ENCODE measurements at regions not wholly inside any gene's neighbourhood (a gene's known extent, or its start where the extent isn't known, plus 50 kb on each side); places are given as distances from the start of the nearest gene placed in this dataset.

DNA sequence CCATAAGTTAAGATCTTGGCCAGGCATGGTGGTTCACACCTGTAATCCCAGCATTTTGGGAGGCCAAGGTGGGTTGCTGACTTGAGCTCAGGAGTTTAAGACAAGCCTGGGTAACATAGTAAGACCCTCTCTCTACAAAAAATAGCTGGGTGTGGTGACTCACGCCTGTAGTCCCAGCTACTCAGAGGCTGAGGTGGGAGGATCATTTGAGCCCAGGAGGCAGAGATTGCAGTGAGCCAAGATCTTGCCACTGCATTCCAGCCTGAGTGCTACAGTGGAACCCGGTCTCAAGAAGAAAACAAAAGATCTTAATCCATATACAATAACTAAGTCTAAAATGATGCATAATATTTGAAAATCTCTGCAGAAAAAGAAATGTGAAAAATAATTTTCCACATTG lies 165.5 kb upstream of the NR5A2 start:
- TF ChIP-seq ZNF274 (IDR thresholded peaks at IDR 0.05; ENCODE audit: low read depth, low read length): no peak
- no peak overlapping the region for H3K4me3 ChIP-seq (ENCODE audit: low read length)

DNA sequence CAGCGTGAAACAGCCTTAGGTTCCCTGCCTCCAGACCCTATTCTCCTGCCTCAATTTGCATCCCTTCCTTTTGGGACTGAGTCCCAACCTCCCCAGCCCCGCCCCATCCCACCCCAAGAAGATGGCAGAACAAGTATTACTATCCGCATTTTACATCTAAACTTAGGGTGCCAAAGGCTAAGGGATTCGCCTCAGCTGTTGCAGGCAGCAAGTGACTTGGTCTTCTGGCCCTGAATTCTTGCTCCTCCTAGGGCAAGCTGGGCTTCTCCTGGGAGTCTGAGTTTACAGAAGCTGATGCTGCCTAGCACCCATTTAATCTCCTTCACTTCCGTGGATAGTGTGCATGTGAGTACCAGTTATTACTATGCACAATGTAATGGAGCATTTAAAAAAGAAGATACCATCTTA lies 161.3 kb upstream of the NR5A2 start:
- no peak overlapping the region for H3K4me3 ChIP-seq (ENCODE audit: low read length)
- TF ChIP-seq ZNF274 (IDR thresholded peaks at IDR 0.05; ENCODE audit: low read depth, low read length): no peak

DNA sequence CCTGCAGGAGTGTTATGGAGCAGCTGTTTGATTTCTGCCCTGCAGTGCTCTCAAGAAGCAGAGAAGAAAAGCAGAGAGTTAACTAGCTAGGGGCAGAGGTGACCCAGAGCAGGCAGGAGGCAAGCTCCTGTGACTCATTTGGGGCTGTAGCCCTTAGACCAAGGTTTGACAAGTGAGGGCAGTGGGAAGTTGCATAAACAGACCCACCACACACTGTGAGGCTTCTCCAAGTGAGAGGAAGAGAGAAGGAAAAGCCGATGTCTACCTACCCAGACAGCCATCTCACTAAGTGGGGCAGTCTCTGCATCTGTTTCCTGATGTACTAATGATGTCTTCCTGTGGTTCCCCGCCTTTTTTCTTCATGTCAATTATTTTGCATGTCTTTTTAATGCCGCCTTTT lies 159.9 kb upstream of the NR5A2 start:
- no peak for TF ChIP-seq ZNF274 (IDR thresholded peaks at IDR 0.05; ENCODE audit: low read depth, low read length)
- H3K4me3 ChIP-seq (ENCODE audit: low read length): no peak overlapping the region

DNA sequence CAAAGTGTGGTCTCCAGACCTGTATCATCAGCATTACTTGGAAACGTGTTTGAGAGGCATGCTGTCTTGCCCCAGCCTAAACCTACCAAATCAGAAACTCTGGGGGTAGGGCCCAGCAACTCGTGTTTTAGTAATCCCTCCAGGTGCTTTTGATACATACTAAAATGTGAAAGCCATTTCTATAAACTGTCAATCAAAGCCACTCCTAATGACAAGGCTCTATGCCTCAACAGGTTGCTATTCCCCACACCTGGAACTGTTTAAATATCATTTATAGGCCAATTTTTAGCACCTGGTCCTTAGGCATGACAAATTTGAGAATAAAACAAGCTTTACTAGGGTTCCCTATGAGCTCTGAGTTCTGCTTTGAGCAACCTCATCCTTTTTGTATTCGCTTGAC lies 158.7 kb upstream of the NR5A2 start:
- H3K4me3 ChIP-seq (ENCODE audit: low read length): no peak overlapping the region
- no peak for TF ChIP-seq ZNF274 (IDR thresholded peaks at IDR 0.05; ENCODE audit: low read depth, low read length)

DNA sequence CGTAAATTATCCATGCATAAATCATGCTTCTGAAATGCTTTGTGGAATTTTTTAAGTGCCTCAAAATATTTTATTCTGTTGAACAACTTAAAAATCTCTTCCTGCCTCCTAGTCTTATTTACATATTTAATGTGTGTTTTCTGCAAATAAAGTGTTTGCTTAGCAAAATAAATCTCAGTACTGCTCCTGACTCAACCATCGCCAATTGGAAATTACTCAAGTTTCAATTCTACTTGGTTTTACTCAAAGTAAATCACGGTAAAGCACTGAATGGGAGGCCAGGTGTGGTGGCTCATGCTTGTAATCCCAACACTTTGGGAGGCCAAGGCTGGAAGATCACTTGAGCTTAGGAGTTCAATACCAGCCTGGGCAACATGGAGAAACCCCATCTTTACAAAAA lies 152.2 kb upstream of the NR5A2 start:
- no peak for TF ChIP-seq ZNF274 (IDR thresholded peaks at IDR 0.05; ENCODE audit: low read depth, low read length)
- H3K4me3 ChIP-seq (ENCODE audit: low read length): no peak overlapping the region

DNA sequence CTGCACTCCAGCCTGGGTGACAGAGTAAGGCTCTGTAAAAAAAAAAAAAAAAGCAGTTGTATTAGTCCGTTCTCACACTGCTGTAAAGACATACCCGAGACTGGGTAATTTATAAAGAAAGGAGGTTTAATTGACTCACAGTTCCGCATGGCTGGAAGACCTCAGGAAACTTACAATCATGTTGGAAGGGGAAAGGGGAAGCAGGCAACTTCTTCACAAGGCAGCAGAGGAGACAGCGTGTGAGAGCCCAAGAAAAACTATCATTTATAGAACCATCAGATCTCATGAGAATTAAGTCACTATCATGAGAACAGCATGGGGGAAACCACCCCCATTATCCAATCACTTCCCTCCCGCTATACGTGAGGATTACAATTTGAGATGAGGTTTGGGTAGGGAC lies 151.7 kb upstream of the NR5A2 start:
- H3K4me3 ChIP-seq (ENCODE audit: low read length): no peak overlapping the region
- no peak for TF ChIP-seq ZNF274 (IDR thresholded peaks at IDR 0.05; ENCODE audit: low read depth, low read length)

DNA sequence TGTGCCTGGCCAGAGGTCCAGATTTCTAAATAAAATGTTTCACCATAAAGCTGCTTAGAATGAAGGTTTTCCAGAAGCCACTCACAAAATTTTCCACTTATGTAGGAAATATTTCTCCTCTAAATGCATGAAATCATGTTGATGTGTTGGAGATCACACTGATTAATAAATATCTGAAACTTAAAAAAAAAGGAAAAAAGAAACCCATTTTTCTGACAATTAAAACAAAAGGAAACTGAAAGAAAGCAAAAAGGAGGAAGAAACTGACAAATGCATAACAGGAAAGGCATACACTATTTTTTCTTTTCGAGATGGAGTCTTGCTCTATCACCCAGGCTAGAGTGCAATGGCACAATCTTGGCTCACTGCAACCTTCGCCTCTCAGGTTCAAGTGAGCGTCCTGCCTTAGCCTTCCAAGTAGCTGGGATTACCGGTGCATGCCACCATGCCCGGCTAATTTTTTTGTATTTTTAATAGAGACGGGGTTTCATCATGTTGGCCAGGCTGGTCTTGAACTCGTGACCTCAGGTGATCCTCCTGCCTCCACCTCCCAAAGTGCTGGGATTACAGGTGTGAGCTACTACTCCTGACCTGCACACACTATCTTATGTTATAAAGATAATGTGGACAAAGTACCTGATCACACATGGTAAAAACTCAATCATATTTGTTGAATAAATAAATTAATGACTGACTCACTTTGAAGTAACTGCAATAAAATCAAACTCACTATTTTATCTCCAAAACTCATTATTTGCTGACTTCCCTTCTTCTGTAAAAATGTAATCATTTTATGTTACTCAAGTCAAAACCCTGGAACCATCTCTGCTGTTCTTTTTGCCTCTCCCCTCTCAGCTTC lies 149.8 kb upstream of the NR5A2 start:
- H3K4me3 ChIP-seq (ENCODE audit: low read length): no peak overlapping the region
- no peak for TF ChIP-seq ZNF274 (IDR thresholded peaks at IDR 0.05; ENCODE audit: low read depth, low read length)

DNA sequence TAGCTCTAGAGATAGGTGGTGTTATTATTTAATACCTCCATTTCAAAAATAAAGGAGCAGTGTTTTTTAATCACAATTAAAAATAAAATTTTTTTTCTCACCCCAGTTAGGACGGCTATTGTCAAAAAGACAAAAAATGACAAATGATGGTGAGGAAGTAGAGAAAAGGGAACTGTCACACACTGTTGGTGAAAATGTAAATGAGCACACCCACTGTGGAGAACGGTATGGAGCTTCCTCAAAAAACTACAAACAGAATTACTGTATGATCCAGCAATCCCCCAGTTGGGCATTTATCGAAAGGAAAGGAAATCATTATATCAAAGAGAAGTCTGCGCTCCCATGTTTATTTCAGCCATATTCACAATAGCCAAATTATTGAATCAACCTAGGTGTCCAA lies 148.7 kb upstream of the NR5A2 start:
- no peak for TF ChIP-seq ZNF274 (IDR thresholded peaks at IDR 0.05; ENCODE audit: low read depth, low read length)

DNA sequence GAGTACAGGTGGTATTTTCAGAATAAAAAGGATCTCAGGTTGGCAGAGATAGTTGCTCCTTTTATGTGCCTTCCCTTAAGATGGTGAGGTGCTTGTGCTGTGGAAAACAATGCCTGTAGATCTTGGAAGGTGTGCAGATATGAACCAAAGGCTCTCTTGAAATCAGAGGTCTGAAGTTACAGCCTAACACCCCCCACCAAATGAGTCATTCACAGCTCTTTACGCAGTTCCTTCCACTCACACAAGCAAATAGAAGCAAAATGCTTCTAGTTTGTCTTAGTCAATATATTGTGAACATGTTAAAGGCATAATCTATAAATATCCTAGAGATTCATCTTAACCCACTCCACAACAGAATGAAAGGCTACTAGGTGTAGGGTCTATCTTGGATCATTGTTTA lies 128.9 kb upstream of the NR5A2 start:
- TF ChIP-seq ZNF274 (IDR thresholded peaks at IDR 0.05; ENCODE audit: low read depth, low read length): no peak
- no peak overlapping the region for H3K4me3 ChIP-seq (ENCODE audit: low read length)

More for the DNA sequence above, 148.7 kb upstream of the NR5A2 start:
- H3K4me3 ChIP-seq (ENCODE audit: low read length): no peak overlapping the region

DNA sequence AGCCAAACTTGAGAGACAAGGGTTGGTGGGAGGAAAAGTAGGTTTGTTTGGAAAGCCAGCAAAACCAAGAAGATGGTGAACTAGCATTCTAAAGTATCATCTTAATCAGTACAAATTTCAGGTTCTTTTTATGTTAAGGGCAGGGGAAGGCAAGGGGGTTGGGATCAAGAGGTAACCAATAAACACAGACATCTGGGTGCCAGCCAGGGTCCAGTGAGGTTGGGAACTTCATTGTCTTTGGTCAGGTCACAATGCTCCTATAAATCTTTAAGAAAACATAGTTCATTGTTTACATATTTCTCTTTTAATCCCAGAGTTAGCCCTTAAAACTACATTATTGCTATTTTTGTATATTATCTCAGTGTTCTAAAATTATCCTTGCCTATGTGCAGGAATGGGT lies 126.2 kb upstream of the NR5A2 start:
- H3K4me3 ChIP-seq (ENCODE audit: low read length): no peak overlapping the region
- no peak for TF ChIP-seq ZNF274 (IDR thresholded peaks at IDR 0.05; ENCODE audit: low read depth, low read length)

DNA sequence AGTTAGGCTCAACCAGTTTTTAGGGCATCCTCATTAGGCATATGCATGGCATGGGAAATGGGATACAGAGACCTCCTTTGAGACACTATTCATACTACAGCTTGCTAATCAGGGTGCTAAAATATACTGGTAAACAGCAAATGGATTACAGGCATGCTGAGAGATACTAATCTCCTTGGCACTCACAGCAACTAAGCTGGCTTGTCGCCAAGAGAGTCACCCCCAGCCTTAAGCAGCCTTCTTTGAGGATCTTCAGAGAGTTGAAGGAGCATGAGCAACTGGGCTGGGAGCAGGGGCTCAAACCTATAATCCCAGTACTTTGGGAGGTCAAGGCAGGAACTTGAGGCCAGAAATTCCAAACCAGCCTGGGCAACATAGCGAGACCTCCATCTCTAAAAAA lies 120.1 kb upstream of the NR5A2 start:
- TF ChIP-seq ZNF274 (IDR thresholded peaks at IDR 0.05; ENCODE audit: low read depth, low read length): no peak
- H3K4me3 ChIP-seq (ENCODE audit: low read length): no peak overlapping the region

DNA sequence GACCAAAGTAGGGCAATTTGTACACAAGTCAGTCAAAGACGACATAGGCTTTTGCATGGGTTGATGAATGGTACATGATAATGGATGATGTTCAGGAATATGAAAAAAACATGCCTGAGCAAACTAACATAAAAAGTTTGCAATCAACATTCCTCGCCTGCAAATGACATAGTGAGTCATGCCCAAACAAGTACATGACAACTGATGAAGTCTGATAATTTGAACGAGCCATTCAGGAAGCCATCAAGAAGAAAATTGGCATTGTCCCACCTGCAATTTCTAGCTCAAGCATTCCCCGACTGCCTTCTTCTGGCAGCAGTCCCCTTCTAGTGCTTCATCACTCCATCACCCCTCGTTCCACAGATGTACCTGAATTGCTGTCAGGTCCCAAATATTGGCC lies 118.4 kb upstream of the NR5A2 start:
- no peak overlapping the region for H3K4me3 ChIP-seq (ENCODE audit: low read length)
- no peak for TF ChIP-seq ZNF274 (IDR thresholded peaks at IDR 0.05; ENCODE audit: low read depth, low read length)

DNA sequence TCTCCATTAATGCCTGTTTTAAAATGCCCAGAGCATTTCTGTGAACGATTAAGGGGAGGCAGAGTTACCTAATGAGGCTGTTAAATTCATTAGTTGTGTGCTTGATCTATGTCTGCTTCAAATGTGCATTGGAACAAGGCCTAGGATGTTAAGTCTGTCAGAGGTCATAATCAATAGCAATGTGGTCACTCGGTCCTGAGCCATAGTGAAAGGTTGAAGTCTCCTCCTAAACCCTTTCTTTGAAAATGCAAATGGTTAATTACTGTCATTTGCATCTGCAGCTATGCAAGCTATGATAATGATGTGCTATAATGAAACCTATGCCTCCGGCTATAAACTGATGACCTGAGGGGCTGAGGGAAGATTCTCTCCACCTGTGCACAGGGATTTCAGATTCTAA lies 114.2 kb upstream of the NR5A2 start:
- H3K4me3 ChIP-seq (ENCODE audit: low read length): no peak overlapping the region
- TF ChIP-seq ZNF274 (IDR thresholded peaks at IDR 0.05; ENCODE audit: low read depth, low read length): no peak

DNA sequence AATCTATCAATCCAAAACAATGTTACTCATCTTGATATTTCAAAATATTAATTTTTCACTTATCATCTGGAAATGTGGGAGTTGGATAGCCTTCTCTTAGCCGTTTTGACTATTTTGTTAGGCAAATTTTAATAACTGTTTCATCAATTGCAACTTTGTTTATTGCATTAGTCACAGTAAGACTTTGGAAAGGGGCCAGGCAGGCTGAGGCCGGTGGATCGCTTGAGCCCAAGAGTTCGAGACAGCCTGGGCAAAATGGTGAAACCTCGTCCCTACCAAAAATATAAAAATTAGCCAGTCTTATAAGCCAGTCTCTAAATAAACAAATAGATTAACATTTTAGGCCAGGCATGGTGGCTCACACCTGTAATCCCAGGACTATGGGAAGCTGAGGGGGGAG lies 113.0 kb upstream of the NR5A2 start:
- TF ChIP-seq ZNF274 (IDR thresholded peaks at IDR 0.05; ENCODE audit: low read depth, low read length): no peak
- no peak overlapping the region for H3K4me3 ChIP-seq (ENCODE audit: low read length)

DNA sequence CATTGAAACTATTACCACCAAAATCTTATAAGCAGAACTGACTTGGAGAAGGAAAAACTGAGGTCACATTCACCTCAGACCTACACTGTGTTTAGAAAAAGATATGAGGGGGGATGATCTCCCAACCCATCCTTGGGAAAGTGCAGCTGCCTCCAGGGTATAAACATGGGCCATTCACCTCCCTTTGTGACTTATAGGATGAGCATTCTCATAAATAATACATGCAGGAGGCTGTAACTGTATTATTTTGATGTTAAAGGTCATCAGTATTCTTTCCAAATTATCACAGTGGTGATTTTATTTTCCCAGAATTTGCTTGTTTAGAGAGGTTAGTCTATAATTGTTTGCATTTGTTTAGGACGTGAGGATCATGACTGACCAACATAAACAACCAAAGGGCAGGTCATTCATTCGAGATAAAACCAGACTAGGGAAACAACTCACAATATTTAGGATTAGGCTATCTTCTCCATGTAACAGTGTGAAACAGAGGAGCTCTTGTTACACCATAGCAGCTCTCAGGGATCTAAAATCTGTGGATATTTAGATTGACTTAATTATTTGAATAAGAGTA lies 109.2 kb upstream of the NR5A2 start:
- TF ChIP-seq ZNF274 (IDR thresholded peaks at IDR 0.05; ENCODE audit: low read depth, low read length): no peak

More for the DNA sequence above, 109.2 kb upstream of the NR5A2 start:
- no peak overlapping the region for H3K4me3 ChIP-seq (ENCODE audit: low read length)

All from GM08714 (cell line).